ENCODE measurements at regions not wholly inside any gene's neighbourhood (a gene's known extent, or its start where the extent isn't known, plus 50 kb on each side); places are given as distances from the start of the nearest gene placed in this dataset.

DNA sequence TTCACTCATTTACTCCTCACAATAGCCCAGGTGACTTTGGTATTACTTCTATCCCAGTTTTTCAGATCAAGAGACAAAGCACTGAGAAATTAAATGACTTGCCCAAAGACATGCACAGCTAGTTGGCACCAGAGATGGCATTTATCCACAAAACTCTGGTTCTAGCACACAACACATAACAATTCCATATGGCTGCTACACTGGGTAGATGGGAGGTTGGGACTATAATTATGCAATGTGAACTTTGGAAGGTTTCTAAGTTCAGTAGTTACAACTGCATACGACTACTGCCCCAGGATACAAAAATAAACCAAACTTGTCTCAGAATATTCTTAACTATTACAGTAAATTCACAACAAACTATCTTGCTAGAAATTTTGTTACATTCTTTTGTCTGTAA is 54.2 kb upstream of the MLIP start:
- no peak for DNase-seq (ENCODE audit: low read depth in 2 of 3, low spot score in 1 of 3)

DNA sequence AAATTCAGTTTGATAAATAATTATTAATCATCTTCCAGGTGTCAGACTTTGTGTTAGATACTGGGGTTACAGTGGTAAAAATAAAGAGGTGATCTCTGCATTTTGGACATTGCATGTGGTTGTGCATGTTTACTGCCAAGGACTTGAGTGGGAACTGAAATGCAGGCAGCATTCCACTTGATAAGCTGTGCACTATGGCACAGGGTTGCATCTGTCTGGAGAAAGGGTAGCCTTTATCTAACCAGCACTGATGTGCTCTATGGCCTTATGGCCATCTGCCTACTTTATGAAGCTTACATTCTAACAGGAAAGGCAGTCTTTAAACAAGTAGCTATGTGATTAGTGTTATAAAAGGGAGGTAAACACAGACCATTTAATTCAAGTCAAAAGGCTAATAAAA is 53.0 kb upstream of the MLIP start:
- DNase-seq (ENCODE audit: low read depth in 2 of 3, low spot score in 1 of 3): no peak

- no peak for DNase-seq (ENCODE audit: low read depth in 2 of 3, low spot score in 1 of 3)
These were observed 51.6 kb upstream of the MLIP start for GRCh38 chr6:54059683-54060082.

GRCh38 chr6:54060286-54060685 is 51.0 kb upstream of the MLIP start:
- DNase-seq (ENCODE audit: low read depth in 2 of 3, low spot score in 1 of 3): no peak

Measured in stimulated activated CD4-positive, alpha-beta T cell treated with anti-CD3 and anti-CD28 coated beads, Interleukin-12 subunit alpha, Interleukin-12 subunit beta, amount 100 ng/mL, for 48 hours (primary cell).